ENCODE measurements at regions not wholly inside any gene's neighbourhood (a gene's known extent, or its start where the extent isn't known, plus 50 kb on each side); places are given as distances from the start of the nearest gene placed in this dataset.

- DNase-seq, result no peak
Measured at GRCh38 chr10:129090618-129091366, 376.2 kb upstream of the MGMT start.

- no peak for DNase-seq
Measured at GRCh38 chr10:129093641-129094040, 373.4 kb upstream of the MGMT start.

GRCh38 chr10:129094233-129094632, 372.8 kb upstream of the MGMT start:
- no peak for DNase-seq

- DNase-seq, result no peak
Measured at GRCh38 chr10:129094861-129095260, 372.2 kb upstream of the MGMT start.

GRCh38 chr10:129095680-129096064, 371.4 kb upstream of the MGMT start:
- no peak for DNase-seq

- DNase-seq, result no peak
Measured at GRCh38 chr10:129096065-129096984, 370.7 kb upstream of the MGMT start.

- DNase-seq, result no peak
Measured at GRCh38 chr10:129097776-129098330, 369.2 kb upstream of the MGMT start.

GRCh38 chr10:129098517-129098916, 368.5 kb upstream of the MGMT start:
- no peak for DNase-seq

GRCh38 chr10:129099486-129099885, 367.6 kb upstream of the MGMT start:
- DNase-seq, result no peak

- DNase-seq, result no peak
Measured at GRCh38 chr10:129099992-129100391, 367.0 kb upstream of the MGMT start.

GRCh38 chr10:129101232-129101980, 365.6 kb upstream of the MGMT start:
- DNase-seq, result no peak

GRCh38 chr10:129102906-129103693, 363.9 kb upstream of the MGMT start:
- no peak for DNase-seq

- no peak for DNase-seq
Measured at GRCh38 chr10:129104266-129105045, 362.6 kb upstream of the MGMT start.

GRCh38 chr10:129105266-129105665, 361.8 kb upstream of the MGMT start:
- DNase-seq, result no peak

- DNase-seq, result no peak
Measured at GRCh38 chr10:129106314-129106713, 360.7 kb upstream of the MGMT start.

GRCh38 chr10:129107525-129107924, 359.5 kb upstream of the MGMT start:
- DNase-seq, result no peak

- no peak for DNase-seq
Measured at GRCh38 chr10:129108378-129108777, 358.7 kb upstream of the MGMT start.

- DNase-seq, result no peak
Measured at GRCh38 chr10:129108994-129109393, 358.0 kb upstream of the MGMT start.

- no peak for DNase-seq
Measured at GRCh38 chr10:129110780-129111179, 356.3 kb upstream of the MGMT start.

- no peak for DNase-seq
Measured at GRCh38 chr10:129111922-129112321, 355.1 kb upstream of the MGMT start.

Data from anterior cingulate cortex (tissue), 58 donors.